HEK293 (cell line): ENCODE measurements at regions not wholly inside any gene's neighbourhood (a gene's known extent, or its start where the extent isn't known, plus 50 kb on each side); places are given as distances from the start of the nearest gene placed in this dataset.

ENCODE experiments used
- CTCF ChIA-PET: fragments of 350-600 bp; formaldehyde crosslinking; extraction: SDS; loops from one replicate; lab custom pipeline; 2021; ENCODE audit warnings: antibody characterized with exemption; lab: Yijun Ruan, JAX
- POLR2A ChIA-PET: fragments of 300-600 bp; formaldehyde crosslinking; extraction: SDS; loops from one replicate; lab custom pipeline; 2020; ENCODE audit warnings: antibody characterized with exemption, inconsistent platforms; lab: Yijun Ruan, JAX
- H3K27ac ChIP-seq: fragments of 200-500 bp; sonication (Bioruptor generic); 2 replicates; pipeline ENCODE4 v1.5.1; 2014; ENCODE audit warnings: low read depth, low read length, control low read depth, inconsistent platforms; ENCODE audit errors: extremely low read depth
- H3K36me3 ChIP-seq, 2 experiments: fragments of 200-500 bp in 1 of 2; sonication (Bioruptor generic) in 1 of 2; 1 replicate in 1 of 2; 2 replicates in 1 of 2; pipeline ENCODE4 v1.5.1; 2014 to 2017; ENCODE audit warnings: inconsistent platforms in 2 of 2, low read length in 2 of 2; ENCODE audit not compliant: control insufficient read depth in 2 of 2, insufficient read depth in 1 of 2
- H3K4me1 ChIP-seq: fragments of 200-500 bp; sonication (Bioruptor generic); 2 replicates; pipeline ENCODE4 v1.5.1; 2014; ENCODE audit warnings: mild to moderate bottlenecking, low read length, inconsistent platforms; ENCODE audit not compliant: control insufficient read depth, insufficient read depth
- H3K4me3 ChIP-seq: 2 replicates; pipeline ENCODE4 v1.5.1; 2011; ENCODE audit warnings: low read depth, mild to moderate bottlenecking, control low read depth, low read length, moderate library complexity
- H3K9me3 ChIP-seq: fragments of 200-500 bp; sonication (Bioruptor generic); 2 replicates; pipeline ENCODE4 v1.5.1; 2014; ENCODE audit warnings: low read depth, low read length, inconsistent platforms; ENCODE audit not compliant: control insufficient read depth, insufficient read depth
- KLF17 ChIP-seq: fragments of 450-650 bp; formaldehyde crosslinking; IDR thresholded peaks from 2 replicates; pipeline ENCODE4 v1.5.1; 2016; ENCODE audit warnings: missing biosample characterization, missing genetic modification characterization
- OSR2 ChIP-seq: fragments of 450-650 bp; formaldehyde crosslinking; IDR thresholded peaks from 2 replicates; pipeline ENCODE4 v1.5.1; 2016; ENCODE audit warnings: missing biosample characterization, missing genetic modification characterization
- SETDB1 ChIP-seq: IDR thresholded peaks from one replicate; pipeline ENCODE4 v1.6.1; 2017; ENCODE audit warnings: mild to moderate bottlenecking, low read length, moderate library complexity, mixed read lengths; ENCODE audit not compliant: insufficient read length
- SP2 ChIP-seq: fragments of 450-650 bp; formaldehyde crosslinking; IDR thresholded peaks from 2 replicates; pipeline ENCODE4 v1.5.1; 2016; ENCODE audit warnings: missing biosample characterization, missing genetic modification characterization
- TCF7L2 ChIP-seq: IDR thresholded peaks from 2 replicates; pipeline ENCODE4 v1.6.1; 2011; ENCODE audit warnings: low read depth, mild to moderate bottlenecking, inconsistent platforms, low read length, moderate library complexity, borderline replicate concordance
- ZBTB20 ChIP-seq: fragments of 450-650 bp; formaldehyde crosslinking; IDR thresholded peaks from 2 replicates; pipeline ENCODE4 v1.5.1; 2016; ENCODE audit warnings: missing biosample characterization, missing genetic modification characterization
- ZFP3 ChIP-seq: fragments of 450-650 bp; formaldehyde crosslinking; IDR thresholded peaks from 2 replicates; pipeline ENCODE4 v1.5.1; 2016; ENCODE audit warnings: low read depth, missing biosample characterization, missing genetic modification characterization
- ZFP69B ChIP-seq: fragments of 450-650 bp; formaldehyde crosslinking; IDR thresholded peaks from 2 replicates; pipeline ENCODE4 v1.5.1; 2016; ENCODE audit warnings: missing biosample characterization, missing genetic modification characterization
- ZNF133 ChIP-seq: fragments of 450-650 bp; formaldehyde crosslinking; IDR thresholded peaks from 2 replicates; pipeline ENCODE4 v1.5.1; 2016; ENCODE audit warnings: missing biosample characterization, missing genetic modification characterization
- ZNF169 ChIP-seq: fragments of 450-650 bp; formaldehyde crosslinking; IDR thresholded peaks from 2 replicates; pipeline ENCODE4 v1.5.1; 2016; ENCODE audit warnings: missing biosample characterization, missing genetic modification characterization
- ZNF2 ChIP-seq: fragments of 450-650 bp; formaldehyde crosslinking; IDR thresholded peaks from 2 replicates; pipeline ENCODE4 v1.5.1; 2016; ENCODE audit warnings: missing biosample characterization, missing genetic modification characterization
- ZNF221 ChIP-seq: fragments of 450-650 bp; formaldehyde crosslinking; IDR thresholded peaks from 2 replicates; pipeline ENCODE4 v1.5.1; 2017; ENCODE audit warnings: missing biosample characterization, missing genetic modification characterization, borderline replicate concordance
- ZNF404 ChIP-seq: fragments of 450-650 bp; formaldehyde crosslinking; IDR thresholded peaks from 2 replicates; pipeline ENCODE4 v1.5.1; 2017; ENCODE audit warnings: missing biosample characterization, missing genetic modification characterization
- ZNF488 ChIP-seq: fragments of 450-650 bp; formaldehyde crosslinking; IDR thresholded peaks from 2 replicates; pipeline ENCODE4 v1.5.1; 2016; ENCODE audit warnings: missing biosample characterization, missing genetic modification characterization
- ZNF580 ChIP-seq: fragments of 450-650 bp; formaldehyde crosslinking; IDR thresholded peaks from 2 replicates; pipeline ENCODE4 v1.5.1; 2016; ENCODE audit warnings: missing biosample characterization, missing genetic modification characterization
- ZNF629 ChIP-seq: fragments of 450-650 bp; formaldehyde crosslinking; IDR thresholded peaks from 2 replicates; pipeline ENCODE4 v1.5.1; 2017; ENCODE audit warnings: missing biosample characterization, missing genetic modification characterization
- ZNF670 ChIP-seq: fragments of 450-650 bp; formaldehyde crosslinking; IDR thresholded peaks from 2 replicates; pipeline ENCODE4 v1.5.1; 2016; ENCODE audit warnings: missing biosample characterization, missing genetic modification characterization, low read depth
- ZSCAN16 ChIP-seq: fragments of 450-650 bp; formaldehyde crosslinking; IDR thresholded peaks from 2 replicates; pipeline ENCODE4 v1.5.1; 2016; ENCODE audit warnings: missing biosample characterization, missing genetic modification characterization
- ZSCAN23 ChIP-seq: fragments of 450-650 bp; formaldehyde crosslinking; IDR thresholded peaks from 2 replicates; pipeline ENCODE4 v1.5.1; 2016; ENCODE audit warnings: missing biosample characterization, missing genetic modification characterization
- TF ChIP-seq, protein P1 (sequence below): fragments of 450-650 bp; formaldehyde crosslinking; IDR thresholded peaks from 2 replicates; pipeline ENCODE4 v1.5.1; 2016; ENCODE audit warnings: missing biosample characterization, missing genetic modification characterization

GRCh38 chr5:159601216-159601615 is 270.9 kb upstream of the IL12B start:
- TF ChIP-seq KLF17 (tag by site-specific recombination): no peak
- TF ChIP-seq OSR2 (tag by site-specific recombination): no peak
- no peak for TF ChIP-seq ZNF404
- TF ChIP-seq SP2 (tag by site-specific recombination): no peak
- TF ChIP-seq ZNF133: no peak
- no peak for TF ChIP-seq ZBTB20 (tag by site-specific recombination)
- TF ChIP-seq ZSCAN16 (tag by site-specific recombination): no peak
- TF ChIP-seq ZNF580: no peak
- TF ChIP-seq SETDB1: no peak
- no peak for TF ChIP-seq ZNF169 (tag by site-specific recombination)
- Histone ChIP-seq H3K4me3 (no peak overlapping the region), H3K27ac (no peak overlapping the region), H3K4me1 (no peaks in the 10 kb centered on the region), H3K9me3 (no peaks in the 10 kb centered on the region), H3K36me3 (no peaks in the 10 kb centered on the region)
- ChIA-PET POLR2A (no interaction called here), CTCF (no interaction called here)

DNA sequence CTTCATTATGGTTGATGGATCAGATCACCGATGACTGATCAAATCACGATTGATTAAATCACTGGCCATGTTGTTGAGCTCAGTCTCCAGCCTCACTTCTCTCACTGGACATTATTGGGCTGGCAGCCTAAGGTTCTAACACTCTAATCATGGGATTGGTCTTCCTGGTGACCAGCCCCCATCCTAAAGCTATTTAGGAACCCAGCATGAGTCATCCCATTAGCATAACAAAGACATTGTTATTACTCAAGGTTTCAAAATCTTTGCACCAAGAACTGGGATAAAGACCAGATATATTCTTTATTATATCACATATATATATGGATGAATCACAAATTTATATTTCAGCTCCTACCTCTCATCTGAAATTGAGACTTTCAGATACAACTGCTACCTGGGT is 272.1 kb upstream of the IL12B start:
- POLR2A ChIA-PET: no interaction called here

DNA sequence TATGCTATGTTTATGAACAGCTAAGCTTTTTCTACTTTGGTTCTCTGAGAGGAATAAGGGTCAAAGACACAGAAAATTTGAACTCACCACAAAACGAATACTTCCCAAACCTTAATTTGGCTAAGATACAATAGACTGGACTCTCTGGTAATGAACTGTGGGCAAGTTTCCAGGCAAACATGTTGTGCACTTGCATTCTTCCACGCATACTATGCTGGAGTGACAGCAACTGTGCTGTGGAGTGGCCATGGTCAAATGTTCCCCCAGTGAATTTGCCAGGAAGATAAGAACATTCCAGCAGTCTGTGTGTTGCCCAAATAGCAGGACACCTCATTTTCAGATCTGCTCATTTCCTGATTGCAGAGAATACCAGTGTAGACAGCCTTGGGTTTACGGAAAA is 275.3 kb upstream of the IL12B start:
- Histone ChIP-seq H3K36me3 (no peaks in the 10 kb centered on the region), H3K4me1 (no peaks in the 10 kb centered on the region), H3K9me3 (no peaks in the 10 kb centered on the region), H3K4me3 (no peak overlapping the region), H3K27ac (no peak overlapping the region)
- no peak for TF ChIP-seq ZFP69B (tag by site-specific recombination)
- CTCF ChIA-PET: no interaction called here
- POLR2A ChIA-PET: no interaction called here

More for the DNA sequence above, 272.1 kb upstream of the IL12B start:
- Histone ChIP-seq H3K36me3 (no peaks in the 10 kb centered on the region), H3K27ac (no peak overlapping the region), H3K4me1 (no peaks in the 10 kb centered on the region), H3K9me3 (no peaks in the 10 kb centered on the region), H3K4me3 (no peak overlapping the region)
- CTCF ChIA-PET: no interaction called here
- TF ChIP-seq ZNF2 (no peak), ZNF488 (tag by site-specific recombination) (no peak), ZFP3 (no peak), ZSCAN23 (tag by site-specific recombination) (no peak), ZNF221 (tag by site-specific recombination) (no peak), TCF7L2 (no peak), ZNF670 (tag by site-specific recombination) (no peak), ZNF629 (tag by site-specific recombination) (no peak)
- TF ChIP-seq, protein P1, sequence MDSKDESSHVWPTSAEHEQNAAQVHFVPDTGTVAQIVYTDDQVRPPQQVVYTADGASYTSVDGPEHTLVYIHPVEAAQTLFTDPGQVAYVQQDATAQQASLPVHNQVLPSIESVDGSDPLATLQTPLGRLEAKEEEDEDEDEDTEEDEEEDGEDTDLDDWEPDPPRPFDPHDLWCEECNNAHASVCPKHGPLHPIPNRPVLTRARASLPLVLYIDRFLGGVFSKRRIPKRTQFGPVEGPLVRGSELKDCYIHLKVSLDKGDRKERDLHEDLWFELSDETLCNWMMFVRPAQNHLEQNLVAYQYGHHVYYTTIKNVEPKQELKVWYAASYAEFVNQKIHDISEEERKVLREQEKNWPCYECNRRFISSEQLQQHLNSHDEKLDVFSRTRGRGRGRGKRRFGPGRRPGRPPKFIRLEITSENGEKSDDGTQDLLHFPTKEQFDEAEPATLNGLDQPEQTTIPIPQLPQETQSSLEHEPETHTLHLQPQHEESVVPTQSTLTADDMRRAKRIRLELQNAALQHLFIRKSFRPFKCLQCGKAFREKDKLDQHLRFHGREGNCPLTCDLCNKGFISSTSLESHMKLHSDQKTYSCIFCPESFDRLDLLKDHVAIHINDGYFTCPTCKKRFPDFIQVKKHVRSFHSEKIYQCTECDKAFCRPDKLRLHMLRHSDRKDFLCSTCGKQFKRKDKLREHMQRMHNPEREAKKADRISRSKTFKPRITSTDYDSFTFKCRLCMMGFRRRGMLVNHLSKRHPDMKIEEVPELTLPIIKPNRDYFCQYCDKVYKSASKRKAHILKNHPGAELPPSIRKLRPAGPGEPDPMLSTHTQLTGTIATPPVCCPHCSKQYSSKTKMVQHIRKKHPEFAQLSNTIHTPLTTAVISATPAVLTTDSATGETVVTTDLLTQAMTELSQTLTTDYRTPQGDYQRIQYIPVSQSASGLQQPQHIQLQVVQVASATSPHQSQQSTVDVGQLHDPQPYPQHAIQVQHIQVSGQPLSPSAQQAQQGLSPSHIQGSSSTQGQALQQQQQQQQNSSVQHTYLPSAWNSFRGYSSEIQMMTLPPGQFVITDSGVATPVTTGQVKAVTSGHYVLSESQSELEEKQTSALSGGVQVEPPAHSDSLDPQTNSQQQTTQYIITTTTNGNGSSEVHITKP (tag by site-specific recombination): no peak
